Type B pancreatic cell (in vitro differentiated cells): ENCODE measurements at regions not wholly inside any gene's neighbourhood (a gene's known extent, or its start where the extent isn't known, plus 50 kb on each side); places are given as distances from the start of the nearest gene placed in this dataset.

Experiments
- DNase-seq: peaks from one replicate; pipeline ENCODE4 v3.0.0; 2021; ENCODE audit warnings: mixed read lengths; ENCODE audit not compliant: unreplicated experiment; ENCODE audit errors: extremely low spot score
- H3K27ac Mint-ChIP-seq: 2 replicates; pipeline ENCODE4 v1.8.0; 2021; ENCODE audit warnings: mild to moderate bottlenecking, mixed read lengths
- H3K27me3 Mint-ChIP-seq: 2 replicates; pipeline ENCODE4 v1.8.0; 2021; ENCODE audit warnings: mixed read lengths
- H3K36me3 Mint-ChIP-seq: 2 replicates; pipeline ENCODE4 v1.8.0; 2021; ENCODE audit warnings: mixed read lengths
- H3K4me1 Mint-ChIP-seq: one replicate; pipeline ENCODE4 v1.8.0; 2021; ENCODE audit warnings: mixed read lengths; ENCODE audit not compliant: unreplicated experiment
- H3K4me3 Mint-ChIP-seq: 2 replicates; pipeline ENCODE4 v1.8.0; 2021; ENCODE audit warnings: mild to moderate bottlenecking, mixed read lengths
- H3K9me3 Mint-ChIP-seq: 2 replicates; pipeline ENCODE4 v1.8.0; 2021; ENCODE audit warnings: mixed read lengths
- CTCF ChIP-seq: fragments of 200-600 bp; sonication (generic); conservative IDR thresholded peaks from 2 replicates; pipeline ENCODE4 v1.5.0; 2021; ENCODE audit warnings: antibody characterized with exemption, mild to moderate bottlenecking

GRCh38 chr9:88759364-88759763, 224.4 kb downstream of the NXNL2 start:
- H3K4me3 Mint-ChIP-seq, result no peak overlapping the region
- no peaks in the 10 kb centered on the region for H3K27me3 Mint-ChIP-seq
- no peaks in the 10 kb centered on the region for H3K9me3 Mint-ChIP-seq
- no peak overlapping the region for H3K27ac Mint-ChIP-seq
- H3K36me3 Mint-ChIP-seq, result no peaks in the 10 kb centered on the region
- H3K4me1 Mint-ChIP-seq, result peaks cover 14% of the 10 kb centered on the region
- no peak for TF ChIP-seq CTCF
- DNase-seq, result peak; percentile 59

- DNase-seq, result no peak
- no peak for TF ChIP-seq CTCF
- Mint-ChIP-seq H3K27ac (no peak overlapping the region), H3K4me3 (no peak overlapping the region), H3K36me3 (no peaks in the 10 kb centered on the region), H3K9me3 (no peaks in the 10 kb centered on the region), H3K4me1 (peaks cover 5% of the 10 kb centered on the region), H3K27me3 (no peaks in the 10 kb centered on the region)
Measured at GRCh38 chr9:88766778-88767503, 224.3 kb upstream of the S1PR3 start.

- TF ChIP-seq CTCF, result no peak
- no peaks in the 10 kb centered on the region for H3K27me3 Mint-ChIP-seq
- no peak overlapping the region for H3K27ac Mint-ChIP-seq
- peaks cover 6% of the 10 kb centered on the region for H3K4me1 Mint-ChIP-seq
- H3K4me3 Mint-ChIP-seq, result no peak overlapping the region
- no peaks in the 10 kb centered on the region for H3K36me3 Mint-ChIP-seq
- no peak for DNase-seq
- H3K9me3 Mint-ChIP-seq, result no peaks in the 10 kb centered on the region
Measured at GRCh38 chr9:88767504-88767790, 223.8 kb upstream of the S1PR3 start.

GRCh38 chr9:88772575-88772974, 218.7 kb upstream of the S1PR3 start:
- TF ChIP-seq CTCF, result no peak
- Mint-ChIP-seq H3K27me3 (peaks cover 3% of the 10 kb centered on the region), H3K4me3 (no peak overlapping the region), H3K27ac (no peak overlapping the region), H3K4me1 (peaks cover 45% of the 10 kb centered on the region), H3K9me3 (no peaks in the 10 kb centered on the region), H3K36me3 (no peaks in the 10 kb centered on the region)
- DNase-seq, result no peak

GRCh38 chr9:88773126-88773525, 218.1 kb upstream of the S1PR3 start:
- H3K4me1 Mint-ChIP-seq, result peaks cover 48% of the 10 kb centered on the region
- no peak for TF ChIP-seq CTCF
- H3K36me3 Mint-ChIP-seq, result no peaks in the 10 kb centered on the region
- peaks cover 3% of the 10 kb centered on the region for H3K27me3 Mint-ChIP-seq
- no peak for DNase-seq
- H3K4me3 Mint-ChIP-seq, result no peak overlapping the region
- H3K27ac Mint-ChIP-seq, result peak overlapping the region; percentile 12
- no peaks in the 10 kb centered on the region for H3K9me3 Mint-ChIP-seq
